ENCODE measurements at regions not wholly inside any gene's neighbourhood (a gene's known extent, or its start where the extent isn't known, plus 50 kb on each side); places are given as distances from the start of the nearest gene placed in this dataset.
A peak's percentile ranks its signal among the peaks of the same experiment; 100 is the strongest.

DNA sequence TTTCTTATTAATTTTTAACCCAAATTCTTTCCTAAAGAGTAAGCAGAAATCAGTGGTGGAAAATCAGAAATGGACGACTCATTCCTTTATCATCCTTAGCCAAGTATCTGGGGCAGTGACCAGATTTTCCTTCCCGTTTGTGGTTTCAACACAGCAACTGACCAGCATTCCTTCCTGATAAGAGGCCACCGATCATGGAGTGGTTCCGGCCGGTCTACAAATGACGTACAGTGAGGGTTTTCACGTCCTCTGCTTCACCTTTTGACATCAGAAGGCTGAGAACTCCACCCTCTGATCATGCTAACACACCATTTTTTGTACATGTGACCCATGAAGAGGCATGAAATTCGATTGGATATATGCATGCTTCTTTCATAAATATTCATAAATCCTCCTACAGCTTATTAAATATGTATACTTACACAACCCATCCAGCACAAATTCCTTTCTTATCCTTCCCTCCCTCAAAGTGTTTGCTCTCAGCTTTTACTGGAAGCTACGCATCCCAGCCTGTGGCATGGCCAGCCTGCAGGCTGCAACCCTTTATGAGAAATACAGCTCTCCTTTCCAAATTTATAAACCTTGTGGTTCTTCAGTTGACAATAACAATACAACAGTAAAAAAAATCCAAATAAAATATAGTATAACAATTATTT lies 173.0 kb upstream of the CASK start:
- DNase-seq: no peak

DNA sequence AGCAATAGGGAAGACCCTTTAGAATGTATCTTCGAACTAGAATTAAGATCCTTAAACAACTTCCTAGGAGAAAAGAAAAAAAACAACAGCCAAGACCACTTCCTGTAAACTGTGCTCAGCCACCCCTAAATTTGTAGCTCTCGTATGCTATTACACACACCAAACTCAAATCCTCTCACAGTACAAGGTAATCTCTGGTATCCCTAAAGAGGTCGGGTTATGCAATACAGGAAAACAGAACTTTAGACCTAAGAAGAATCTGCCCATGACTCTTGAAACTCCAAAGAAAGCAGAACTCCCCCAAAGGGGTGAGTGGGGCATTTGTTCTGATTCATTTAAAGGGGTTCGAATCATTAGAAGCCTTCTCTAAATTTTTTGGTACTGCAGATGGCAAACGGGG lies 170.9 kb upstream of the CASK start:
- DNase-seq: peak; percentile 7

DNA sequence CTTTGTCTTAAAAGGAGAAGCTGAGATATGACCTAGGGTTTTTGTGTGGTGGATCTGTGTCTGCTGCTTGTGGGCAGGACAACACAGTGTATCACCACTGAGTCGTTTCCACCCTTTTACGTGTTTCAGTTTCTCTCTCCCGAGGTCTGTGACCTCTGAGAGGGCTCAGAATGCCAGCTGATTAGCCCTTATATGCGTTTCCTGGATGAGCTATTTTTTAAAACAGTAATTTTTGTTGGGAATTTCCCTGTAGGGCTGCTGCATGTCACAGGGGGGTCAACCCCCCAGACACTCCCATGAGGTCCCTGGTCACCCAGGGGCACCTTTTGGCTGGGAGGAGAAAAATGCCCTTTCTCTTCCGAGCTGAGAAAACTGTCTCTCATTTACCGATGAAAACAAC lies 170.4 kb upstream of the CASK start:
- DNase-seq: no peak

DNA sequence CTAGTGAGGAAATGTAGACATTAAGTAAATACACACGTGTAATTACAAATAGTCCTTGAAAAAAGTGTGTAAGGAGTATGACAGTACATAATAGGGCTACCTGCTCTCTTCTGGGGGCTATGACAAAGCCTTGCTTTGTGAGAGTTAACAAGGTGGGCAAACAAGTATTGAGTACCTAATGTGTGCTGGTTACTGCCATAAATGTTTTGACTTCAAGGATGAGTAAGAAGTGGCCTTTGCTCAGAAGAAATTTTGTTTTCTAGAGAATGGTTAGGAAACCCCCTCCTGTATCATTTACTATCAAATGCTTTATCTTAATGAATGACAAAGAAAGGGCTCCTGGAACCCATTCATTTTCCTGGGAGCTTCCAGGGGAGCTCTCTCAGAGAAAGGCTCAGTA lies 167.0 kb upstream of the CASK start:
- DNase-seq: no peak

DNA sequence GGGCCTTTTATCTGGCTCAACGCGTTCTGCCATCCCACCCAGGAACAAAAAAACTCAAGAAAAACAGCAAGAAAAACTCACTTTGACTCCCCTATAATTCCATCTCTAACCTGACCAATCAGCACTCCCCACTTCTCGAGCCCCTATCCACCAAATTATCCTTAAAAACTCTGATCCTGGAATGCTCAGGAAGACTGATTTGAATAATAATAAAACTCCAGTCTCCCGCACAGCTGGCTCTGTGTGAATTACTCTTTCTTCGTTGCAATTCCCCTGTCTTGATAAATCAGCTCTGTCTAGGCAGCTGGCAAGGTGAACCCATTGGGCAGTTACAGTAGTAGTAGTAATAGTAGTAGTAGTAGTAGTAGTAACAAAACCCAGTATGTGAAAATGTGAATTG lies 165.7 kb upstream of the CASK start:
- DNase-seq: no peak

DNA sequence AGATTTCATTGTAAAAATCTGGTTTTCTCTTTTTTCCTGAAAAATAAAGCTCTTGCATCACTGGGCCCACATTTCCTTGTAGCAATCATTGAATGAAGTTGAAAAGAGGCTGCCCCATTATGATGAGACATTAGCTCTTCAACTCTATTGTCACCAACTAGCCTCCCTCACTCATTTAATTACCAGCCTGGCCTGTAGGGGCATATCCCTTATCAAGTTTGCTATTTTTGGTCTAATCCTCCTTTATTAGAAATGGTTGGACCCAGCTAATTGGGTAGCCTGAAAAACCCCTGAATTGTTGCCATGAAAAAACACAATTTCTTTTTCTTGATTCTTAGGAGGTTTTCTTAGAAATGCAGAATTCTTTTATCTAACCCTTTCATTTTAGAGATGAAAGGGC lies 164.6 kb upstream of the CASK start:
- no peak for DNase-seq

DNA sequence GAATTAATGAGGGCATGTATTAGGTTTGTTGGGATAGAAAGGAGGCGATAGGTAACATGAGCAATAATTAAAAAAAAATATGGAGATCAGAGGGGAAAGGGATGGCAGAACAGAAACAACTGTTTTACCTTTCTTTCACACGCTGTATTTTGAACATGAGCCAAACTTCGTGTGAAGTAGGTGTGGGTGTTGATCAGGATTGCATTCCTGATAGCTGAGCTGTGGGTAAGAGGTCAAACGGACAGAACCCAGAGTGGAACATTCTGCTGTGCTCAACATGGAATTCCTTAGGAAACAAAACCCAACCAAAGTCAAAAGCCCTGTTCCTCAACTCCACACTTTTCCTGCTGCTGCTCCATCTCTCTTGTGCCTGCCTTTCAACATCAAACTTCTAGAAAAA lies 162.5 kb upstream of the CASK start:
- DNase-seq: no peak

DNA sequence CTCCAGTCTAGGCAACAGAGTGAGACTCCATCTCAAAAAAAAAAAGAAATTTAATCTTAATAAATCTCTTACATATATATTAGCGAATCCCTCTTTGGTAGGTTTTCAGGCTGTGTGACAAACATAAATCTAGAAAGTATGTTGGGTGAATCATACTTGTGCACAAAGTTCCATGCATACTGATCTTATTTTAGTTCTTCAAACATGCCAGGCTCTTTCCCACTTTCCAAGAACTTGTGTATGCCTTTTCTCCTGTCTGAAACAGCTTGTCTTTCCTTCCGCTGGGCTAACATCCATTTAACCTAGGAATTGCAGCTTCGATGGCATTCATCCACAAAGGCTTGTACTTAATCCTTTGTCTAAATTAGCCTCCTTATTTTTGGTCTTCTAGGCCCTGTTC lies 156.6 kb upstream of the CASK start:
- no peak for DNase-seq

DNA sequence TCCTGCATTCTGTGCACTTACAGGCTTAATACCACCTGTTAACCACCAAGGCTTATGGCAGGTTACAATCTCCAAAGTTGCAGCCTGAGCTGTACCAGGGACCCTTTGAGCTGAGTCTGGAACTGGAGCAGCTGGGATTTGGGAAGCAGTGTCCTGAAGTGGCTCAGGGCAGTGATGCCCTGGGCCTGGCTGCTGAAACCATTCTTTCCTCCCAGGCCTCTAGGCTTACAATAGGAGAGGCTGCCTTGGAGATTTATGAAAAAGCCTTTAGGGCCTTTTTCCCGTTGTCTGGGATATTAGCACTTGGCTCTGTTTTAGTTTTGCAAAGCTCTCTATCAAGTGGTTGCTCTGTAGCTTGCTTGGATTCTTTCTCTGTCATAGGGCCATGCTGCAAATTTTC lies 154.3 kb upstream of the CASK start:
- no peak for DNase-seq

DNA sequence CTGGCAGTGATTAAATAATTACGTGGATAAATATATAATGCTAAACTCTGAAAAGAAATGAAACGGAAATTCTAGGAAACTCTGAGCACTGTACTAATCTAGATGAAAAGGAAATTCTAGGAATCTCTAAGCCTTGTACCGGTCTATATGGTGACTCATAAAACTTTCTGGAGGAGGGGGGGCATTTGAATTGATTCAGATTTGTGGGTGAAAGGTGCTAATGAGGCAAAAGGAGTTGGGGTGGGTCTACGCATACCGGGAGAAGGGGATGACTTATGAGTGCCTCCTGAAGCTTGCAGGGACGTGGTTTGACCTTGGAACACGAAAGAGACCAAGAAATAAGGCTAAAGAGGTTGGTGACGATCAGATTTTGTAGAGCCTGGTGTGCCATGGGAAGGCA lies 151.7 kb upstream of the CASK start:
- no peak for DNase-seq

DNA sequence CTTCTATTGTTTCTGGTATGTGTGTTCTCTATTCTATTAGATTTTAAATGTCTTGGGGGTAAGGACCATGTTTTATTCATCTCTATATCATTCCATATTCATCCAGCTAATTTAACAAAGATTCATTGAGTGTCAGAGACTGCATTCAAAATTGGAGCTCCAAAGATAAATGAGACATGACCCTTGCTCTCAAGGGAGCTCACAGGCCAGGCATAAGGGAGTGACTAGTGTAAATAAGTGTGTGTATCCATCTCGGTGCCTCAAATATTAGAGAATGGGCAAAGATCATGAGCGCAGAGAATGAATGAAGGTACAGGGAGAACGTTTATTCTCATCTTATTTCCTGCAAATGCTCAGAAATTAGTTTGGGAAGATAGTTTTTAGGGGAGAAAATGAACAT lies 150.1 kb upstream of the CASK start:
- no peak for DNase-seq

DNA sequence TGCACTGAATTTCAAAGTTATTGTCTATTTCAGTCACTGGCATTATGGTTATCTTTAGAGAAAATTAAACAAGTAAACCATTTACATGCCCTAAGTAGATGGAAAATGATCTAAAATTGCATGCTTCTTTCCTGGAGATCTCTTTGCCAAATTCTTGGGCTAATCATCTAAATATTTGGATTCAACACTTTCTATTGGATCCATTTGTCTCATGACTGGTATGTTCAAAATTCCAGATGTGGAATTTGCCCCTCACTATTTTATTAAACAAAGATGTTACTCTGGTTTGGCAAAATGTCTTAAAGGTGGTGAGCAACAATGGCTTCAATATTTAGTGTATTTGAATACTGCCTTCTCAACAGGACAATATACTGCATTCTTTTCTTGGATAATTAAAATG lies 147.5 kb upstream of the CASK start:
- no peak for DNase-seq

DNA sequence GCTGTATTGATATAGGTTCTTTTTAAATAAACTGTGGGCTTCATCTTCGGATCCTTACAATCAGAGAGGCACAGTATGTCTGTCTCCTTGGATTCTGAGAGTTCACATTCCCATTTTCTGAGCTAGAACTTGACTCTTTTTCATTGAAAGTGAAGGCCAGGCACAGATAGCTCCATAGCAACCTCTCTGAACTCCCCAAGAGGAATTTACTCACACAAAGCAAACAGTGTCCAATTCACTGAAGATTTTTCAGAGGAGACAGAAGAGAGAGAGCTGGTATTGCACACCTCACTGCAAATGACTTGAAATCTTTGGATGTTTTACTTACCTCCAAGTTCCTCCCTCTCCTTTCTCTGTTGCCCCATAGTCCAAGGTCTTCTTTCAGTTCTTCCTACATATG lies 130.9 kb upstream of the CASK start:
- no peak for DNase-seq

DNA sequence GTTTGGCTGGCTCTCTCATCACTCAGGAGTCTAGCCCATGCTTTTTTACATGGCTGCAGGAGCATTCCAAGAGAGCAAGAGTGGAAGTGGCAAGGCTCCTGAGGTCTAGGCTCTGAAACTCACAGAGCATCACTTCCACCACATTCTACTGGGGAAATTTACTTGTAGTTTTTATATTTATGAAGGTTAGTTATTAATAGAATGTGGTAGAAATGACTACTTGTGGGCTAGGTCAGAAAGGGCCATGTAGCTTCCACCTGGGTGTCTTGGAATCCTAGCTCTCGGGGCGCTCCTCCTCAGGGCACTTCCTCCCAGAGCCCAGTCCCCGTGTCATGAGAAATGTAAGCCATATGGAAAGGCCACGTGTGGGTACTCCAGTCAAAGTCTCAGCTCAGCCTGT lies 127.0 kb upstream of the CASK start:
- DNase-seq: no peak

DNA sequence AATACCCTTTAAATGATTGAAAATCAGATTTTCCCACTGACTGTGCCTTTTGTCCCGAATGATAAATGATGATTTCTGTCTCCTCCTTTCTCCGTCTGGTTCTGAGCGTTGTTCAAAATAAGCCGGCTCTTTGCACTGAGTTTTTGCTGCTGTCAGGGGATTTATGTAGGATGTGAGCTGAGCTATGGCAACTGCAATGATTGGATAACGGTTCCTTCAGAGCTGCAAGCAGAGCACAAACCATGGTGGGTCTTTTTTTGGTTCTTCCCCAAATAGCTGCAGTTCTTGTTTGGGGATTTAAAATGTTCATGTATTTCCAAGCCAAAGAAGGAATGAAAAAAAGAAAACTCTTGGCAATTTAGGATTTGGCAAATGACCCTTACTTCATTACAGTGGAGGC lies 124.5 kb upstream of the CASK start:
- DNase-seq: no peak

DNA sequence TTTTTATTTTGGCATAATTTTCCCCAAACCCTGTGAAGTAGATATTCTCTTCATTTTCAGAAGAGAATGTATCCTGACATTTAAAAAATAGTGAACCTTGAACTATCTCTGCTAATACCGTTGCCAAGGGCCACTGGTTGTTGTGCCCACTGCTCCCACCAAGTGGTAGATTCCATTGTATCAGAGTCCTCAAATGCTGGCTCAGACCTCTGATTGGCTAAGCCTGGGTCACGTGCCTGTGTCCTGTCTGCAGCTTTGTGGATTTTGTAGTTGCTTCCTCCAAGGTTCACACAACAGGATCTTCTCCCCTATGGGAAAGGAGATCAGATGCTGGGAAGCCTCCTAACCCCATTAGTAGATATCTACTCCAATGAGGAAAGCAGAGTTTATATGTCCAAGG lies 104.8 kb upstream of the CASK start:
- DNase-seq: no peak

DNA sequence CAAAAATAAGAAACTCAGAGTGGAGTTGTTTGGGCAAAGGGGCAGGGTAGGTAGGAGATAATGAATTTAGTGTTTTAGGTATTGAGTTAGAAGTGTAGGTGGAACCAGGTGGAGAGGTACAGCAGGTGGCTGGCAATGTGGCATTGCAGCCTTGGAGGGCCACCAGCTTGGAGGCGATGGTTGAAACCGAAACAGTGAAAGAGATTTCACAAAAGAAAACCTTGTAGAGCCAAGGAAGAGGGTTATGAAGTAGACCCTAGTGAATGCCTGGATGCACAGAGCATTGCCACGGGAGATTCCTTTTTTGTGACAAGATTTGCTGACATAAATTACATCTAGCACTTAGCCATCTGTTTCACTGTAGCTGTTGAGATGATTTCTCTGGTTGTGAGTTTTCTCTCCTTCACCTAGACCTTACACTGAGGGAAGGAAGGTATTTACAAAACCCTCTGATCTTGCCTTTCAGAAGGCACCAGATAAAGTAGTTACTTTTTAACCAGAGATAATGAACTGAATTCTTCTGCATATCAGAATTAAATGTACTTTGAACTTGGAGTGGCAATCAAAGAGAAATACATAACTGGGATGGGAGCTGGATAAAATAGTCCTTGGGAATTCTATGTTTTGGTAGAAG lies 104.1 kb upstream of the CASK start:
- no peak for DNase-seq

DNA sequence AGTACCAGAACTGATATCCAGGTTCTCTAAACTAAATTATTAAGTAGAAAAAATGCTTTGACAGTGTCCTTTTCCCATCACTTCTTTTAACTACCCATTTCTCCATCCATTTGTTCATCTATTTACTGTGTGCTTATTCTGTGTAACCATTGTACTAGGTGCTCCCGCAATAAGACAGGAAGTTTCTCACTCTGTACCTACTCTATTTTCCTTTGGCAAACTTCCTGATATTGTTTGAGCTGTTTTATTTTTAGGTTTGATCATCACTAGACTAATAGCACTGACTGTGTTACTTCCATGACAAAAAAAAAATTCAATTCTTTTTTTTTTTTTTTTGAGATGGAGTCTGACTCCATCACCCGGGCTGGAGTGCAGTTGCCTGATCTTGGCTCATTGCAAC lies 102.5 kb upstream of the CASK start:
- DNase-seq: no peak

DNA sequence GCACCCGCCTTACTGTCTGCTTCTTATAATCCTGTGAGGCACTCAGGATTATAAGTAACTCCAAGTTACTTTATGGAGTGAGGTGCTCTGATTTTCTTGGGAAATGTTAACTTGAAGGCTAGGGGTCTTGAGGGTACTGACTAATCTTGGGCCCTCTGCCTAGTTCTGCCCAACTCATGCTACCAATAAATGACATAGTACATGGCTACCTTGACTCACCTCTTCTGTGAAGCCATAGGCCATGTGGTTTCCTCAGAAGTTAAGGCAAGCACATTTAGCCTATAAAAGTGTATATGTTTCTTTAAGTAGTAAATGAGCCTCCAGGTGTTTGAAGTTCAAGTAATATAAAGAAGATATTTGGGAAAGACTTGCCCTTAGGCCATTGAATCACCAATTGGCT lies 99.8 kb upstream of the CASK start:
- DNase-seq: no peak

DNA sequence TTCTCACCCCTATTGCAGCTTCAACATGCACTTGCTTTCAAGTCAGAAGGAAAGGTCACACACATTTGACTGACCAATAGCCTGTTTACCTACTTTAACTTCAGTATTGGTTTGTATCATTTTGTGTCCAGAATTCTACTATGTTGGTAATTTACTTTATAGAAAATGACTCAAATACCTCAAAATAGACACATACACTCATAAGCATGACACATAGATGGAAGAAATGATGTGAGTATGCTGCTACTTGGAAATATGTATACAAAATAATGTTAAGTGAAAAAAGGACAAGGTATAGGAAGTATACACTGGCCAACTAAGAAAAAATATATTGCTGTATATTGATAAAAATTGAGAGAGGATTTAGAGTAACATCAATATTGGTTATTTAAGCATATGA lies 98.8 kb upstream of the CASK start:
- DNase-seq: no peak

DNA sequence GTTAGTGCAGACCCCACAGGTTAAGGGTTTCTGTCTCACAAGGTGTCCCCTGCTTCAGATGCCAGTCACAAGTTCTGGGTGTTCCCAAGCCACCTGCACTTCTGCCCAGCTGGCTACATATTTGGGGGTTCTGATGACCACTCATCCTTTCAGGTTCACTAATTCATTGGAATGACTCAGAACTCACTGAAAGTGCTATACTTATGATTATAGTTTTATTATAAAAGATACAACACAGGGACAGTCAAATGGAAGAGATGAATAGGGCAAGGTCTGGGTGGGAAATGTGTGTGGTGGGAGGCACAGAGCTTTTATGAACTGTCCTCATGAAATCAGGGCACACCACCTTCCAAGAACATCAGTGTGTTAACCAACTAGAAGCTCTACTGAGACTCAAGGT lies 97.7 kb upstream of the CASK start:
- DNase-seq: no peak

DNA sequence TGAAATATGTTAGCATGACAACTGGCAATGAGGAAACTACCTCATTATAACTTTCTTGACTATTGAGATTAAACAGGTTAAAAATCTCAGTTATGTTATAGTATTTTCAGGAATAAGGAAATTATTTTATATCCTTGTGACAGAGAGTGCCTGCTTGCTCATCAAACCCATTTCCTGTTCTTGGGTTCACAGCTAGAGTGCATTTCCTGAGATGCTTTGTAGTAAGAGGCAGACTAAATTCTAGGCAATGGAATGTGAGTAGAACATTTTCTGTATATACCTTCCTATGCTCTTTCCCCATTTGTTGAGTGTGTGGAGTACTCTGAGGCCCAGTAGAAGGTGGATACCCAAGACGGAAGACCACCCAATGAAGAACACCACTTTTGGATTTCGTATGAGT lies 96.9 kb upstream of the CASK start:
- no peak for DNase-seq

DNA sequence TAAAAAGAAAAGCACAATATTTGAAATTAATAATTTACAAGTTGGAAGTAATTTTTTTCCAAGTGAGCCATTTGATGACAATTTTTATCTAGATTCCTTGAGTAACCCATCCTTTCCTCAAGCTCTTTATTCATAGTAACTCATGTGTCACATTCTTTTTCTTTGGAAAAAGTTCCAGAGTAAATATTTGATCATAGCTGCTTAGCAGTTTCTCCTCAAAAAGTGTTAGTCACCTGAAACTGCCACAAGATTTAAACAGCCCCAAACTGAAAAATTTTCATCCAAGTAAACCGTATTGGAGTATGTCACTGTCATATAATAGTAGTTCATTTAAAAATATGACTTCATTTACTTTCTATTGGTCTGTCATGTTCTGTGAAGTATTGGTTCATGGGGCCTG lies 94.6 kb upstream of the CASK start:
- DNase-seq: no peak

DNA sequence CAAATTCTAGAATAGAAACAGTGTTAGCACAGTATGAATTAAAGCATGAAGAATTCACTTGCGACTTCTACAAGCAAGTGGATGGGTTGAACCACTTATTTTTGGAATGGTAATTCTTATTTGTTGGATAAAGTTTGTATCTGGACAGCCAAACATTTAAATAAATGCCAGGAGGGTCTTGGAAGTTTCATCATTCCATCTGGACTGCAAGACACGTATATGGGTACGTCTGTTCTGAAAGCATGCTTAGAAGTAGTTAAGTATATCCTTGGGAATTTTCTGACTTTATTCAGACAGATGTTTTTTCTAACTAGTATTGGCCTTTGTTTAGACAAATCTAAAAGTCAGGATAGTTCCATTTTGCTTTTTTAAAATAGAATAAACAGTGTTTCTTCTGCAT lies 77.5 kb upstream of the CASK start:
- peak; percentile 15 for DNase-seq

DNA sequence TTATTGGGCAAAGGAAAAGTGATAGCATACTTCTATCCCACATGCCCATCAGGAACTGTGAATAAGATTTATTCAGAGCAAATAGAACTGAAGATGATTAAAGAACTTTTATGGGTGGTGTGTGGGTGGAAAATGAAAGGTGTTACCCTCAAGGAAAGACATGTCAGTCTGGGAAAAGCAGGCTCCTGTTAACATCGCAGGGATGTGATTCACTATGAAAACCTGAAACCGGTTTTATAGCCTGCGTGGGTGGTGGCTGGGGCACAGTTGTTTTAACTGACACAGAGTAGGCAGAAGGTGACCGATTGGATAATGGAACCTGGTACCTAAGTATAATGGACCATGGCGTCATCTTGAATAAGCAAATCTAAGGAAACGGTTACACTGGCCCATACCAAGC lies 61.3 kb upstream of the CASK start:
- no peak for DNase-seq

Measured in muscle of arm (tissue), 1 donor.